GM19025 (cell line): ENCODE measurements at regions not wholly inside any gene's neighbourhood (a gene's known extent, or its start where the extent isn't known, plus 50 kb on each side); places are given as distances from the start of the nearest gene placed in this dataset.

Experiments used
- ATAC-seq: cut with Tn5 transposase; IDR thresholded peaks from one replicate; pipeline ENCODE4 v1.9.1; 2021; ENCODE audit warnings: mild to moderate bottlenecking, low read depth, moderate library complexity; ENCODE audit not compliant: unreplicated experiment

DNA sequence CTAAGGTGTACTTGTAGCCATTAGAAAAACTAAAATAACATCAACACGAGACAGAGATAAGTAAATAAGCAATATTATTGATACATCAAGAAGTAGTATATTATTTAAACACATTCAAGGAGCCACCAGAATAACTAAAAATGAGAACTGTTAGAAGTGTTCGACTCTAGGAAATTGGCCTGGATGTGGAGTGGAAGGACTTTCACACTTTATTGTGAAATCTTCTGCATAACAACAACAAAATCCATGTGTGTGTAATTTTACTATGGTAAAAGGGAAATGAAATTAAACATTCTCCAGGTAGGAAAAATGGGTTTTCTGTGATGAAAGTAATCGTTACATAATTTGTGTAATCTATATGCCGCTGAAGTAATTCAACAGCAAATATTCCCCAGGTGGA, 96.3 kb upstream of the RNF152 start:
- no peak for ATAC-seq

DNA sequence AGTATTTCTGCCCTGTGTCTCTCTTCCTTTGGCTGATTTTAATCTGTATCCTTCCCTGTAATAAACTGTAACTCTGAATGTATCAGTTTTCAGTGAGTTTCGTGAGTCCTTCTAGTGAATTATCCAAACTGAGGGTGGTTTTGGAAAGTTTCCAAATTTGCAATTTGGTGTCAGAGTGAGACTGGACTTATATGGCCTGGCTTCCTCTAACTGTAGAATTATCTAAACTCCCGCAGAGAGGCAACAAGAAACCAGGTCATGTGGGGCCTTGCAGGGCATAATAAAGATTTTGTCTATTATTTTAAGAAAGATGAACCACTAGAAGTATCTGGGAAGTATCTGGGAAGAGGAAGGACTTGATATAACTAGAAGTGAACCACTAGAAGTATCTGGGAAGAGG, 95.3 kb upstream of the RNF152 start:
- ATAC-seq = no peak

DNA sequence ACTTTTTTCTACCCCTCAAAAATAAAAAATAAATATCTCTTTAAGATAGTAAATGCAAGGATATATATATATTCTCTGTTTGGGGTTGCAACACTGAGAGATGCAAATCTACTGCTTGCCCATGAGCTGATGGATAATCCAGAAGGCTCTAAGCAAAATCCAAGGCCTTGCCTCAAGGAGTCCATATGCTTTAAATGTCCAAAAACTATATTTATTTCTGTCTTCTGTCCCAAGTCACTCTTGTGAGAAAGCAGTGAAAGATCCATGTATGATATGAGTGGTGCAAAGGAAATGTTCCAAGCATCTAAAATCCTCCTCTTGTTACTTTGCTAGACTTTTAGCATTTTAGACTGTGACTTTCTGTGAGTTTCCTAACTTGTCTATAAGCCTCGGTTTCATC, 92.9 kb upstream of the RNF152 start:
- ATAC-seq = no peak

DNA sequence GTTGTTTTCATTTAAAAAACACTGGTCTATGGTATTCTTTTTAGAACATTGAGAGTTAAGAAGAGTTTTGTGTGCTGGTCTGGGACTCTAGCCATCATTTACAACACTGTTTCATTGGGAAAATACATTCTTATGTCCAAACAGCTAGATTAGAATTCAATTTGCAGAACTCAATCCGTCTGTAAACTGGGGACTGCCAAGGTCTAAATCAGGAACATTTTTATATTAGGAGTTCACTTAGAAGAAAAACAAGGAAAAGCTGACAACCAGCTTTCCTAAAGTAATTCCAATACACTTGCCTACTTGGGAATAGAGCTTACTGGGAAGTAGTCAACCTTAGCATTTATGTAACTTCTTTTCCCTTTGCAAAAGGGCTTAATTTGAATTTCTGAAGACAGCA, 91.5 kb upstream of the RNF152 start:
- ATAC-seq = no peak

DNA sequence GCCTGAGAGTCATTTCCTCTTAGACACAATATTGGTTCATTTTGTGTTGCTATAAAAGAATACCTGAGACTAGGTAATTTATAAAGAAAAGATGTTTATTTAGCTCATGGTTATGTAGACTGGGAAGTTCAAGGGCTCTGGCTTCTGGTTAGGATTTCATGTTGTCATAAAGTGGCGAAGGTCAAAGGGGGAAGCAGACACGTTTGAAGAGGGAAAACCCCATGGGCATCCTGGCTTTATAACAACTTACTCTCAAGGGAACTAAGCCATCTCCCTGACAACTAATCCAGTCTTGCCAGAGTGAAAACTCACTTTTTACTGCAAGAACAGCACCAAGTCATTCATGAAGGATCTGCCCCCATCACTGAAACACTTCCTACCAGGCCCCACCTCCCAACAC, 89.7 kb upstream of the RNF152 start:
- ATAC-seq = no peak

DNA sequence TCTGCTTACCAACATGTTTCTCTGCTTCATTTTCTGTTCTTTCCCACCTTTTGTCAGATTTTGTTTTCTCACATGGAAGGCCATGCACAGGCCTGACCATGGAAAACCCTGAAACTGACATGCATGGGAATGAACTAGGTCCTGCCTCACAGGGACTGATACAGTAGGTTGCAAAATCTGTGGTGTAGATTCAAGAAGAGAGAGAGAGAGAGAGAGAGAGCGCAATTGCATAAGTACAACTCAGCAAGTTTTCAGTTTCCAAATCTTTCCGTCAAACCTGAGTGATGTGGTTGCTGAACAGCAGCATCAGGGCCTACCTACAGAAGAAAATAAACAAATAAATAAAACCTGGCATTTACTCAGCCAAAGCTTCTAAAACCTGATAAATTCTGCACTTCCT, 87.5 kb upstream of the RNF152 start:
- no peak for ATAC-seq

DNA sequence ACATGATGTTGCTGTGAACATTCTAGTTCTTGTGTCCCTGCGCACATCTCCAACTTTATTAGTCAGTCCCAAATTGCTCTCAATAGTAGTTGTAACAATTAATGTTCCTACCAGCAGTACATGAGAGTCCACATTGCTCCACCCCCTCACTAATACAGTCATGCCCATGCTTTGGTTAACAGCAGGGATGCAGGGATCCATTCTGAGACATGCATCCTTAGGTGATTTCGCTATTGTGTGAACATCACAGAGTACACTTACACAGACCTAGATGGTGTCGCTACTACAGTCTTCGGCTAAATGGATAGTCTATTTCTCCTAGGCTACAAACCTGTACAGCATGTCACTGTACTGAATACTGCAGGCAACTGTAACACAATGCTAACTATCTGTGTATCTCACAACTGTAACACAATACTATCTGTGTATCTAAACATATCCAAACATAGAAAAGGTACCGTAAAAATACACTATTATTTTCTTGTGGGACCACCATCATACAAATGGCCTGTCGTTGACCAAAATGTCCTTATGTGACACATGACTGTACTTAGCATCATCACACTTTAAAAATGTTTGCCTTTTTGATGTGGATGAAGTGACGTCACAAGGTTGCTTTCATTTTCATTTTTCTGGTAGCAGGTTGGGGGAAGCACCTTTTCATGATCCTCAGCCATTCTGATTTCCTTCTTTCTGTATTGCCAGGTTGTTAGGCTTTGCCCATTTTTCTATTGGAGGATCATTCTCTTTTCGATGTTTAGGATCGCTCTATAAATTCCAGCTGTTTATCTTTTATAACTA, 82.9 kb upstream of the RNF152 start:
- no peak for ATAC-seq

DNA sequence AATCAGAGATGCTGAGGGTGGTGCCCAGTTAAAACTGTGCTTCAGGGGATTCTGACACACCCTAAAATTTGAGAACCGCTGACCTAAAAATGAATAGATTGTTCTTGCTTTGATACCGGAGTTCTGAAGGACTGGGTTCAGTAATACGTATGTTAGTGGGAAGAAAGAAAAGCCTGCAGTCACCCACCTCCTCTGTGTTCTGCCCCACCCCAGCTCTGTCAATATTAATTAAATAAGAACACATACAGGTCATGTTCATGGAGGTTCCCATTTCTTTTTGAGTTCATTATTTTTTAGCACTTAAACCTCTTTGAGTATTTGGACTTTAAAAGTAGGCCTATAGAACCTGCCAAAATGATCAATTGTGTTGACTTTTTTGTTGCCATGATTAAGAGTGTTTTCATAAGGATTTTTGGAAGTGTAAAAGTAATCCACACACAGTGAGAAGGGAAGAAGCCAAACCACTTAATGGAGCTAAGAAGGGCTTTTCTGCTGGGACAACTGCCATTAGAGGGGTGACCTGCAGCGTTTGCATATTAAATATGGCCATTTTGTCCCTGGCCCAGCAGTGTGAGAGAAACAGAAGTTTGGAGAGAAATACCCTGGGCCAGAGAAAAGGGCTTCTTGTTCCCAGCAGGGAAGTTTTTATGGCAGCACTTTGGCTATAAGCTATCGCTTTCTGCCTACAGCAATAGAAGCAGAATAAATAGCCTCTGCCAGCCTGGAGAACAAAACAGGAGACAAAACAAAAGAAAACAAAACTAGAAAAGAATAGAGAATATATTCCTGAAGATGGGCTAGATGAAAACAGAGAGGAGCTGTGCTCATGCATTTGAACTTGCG, 80.7 kb upstream of the RNF152 start:
- ATAC-seq = no peak

DNA sequence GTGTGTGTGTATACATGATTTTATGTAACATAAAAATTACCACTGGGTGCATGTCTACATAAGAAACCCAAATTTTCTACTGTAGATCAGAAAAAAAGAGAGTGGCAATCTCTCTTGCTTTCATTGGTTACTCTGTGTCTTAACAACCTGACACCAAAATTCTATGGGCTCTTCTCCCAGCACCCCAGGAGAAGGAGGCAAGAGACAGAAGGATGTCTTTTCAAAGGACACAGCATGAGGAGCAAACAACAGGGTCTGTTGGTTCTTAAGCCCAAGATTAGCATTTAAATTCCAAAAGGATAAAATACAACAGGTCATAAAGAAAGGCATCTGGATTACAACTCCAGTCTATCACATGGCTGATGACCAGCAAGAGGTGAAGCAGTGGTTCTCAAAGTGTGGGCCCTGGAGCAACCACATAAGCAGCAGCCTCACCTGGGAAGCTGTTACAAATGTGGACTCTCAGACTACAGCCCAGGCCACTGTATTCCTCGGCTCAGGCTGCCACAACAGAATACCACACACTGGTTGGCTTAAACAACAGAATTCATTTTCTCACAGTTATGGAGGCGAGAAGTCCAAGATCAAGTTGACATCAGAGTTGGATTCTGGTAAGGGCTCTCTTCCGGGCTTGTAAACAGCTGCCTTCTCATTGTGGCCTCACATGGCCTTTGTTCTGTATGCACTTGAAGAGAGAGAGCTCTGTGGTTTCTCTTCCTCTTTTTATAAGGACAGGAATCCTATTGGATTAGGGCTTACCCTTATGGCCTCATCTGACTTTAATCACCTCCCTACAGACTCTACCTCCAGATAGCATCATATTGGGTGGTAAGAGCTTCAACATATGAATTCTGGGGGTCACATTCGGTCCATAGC, 79.8 kb upstream of the RNF152 start:
- ATAC-seq = peak; percentile 75

DNA sequence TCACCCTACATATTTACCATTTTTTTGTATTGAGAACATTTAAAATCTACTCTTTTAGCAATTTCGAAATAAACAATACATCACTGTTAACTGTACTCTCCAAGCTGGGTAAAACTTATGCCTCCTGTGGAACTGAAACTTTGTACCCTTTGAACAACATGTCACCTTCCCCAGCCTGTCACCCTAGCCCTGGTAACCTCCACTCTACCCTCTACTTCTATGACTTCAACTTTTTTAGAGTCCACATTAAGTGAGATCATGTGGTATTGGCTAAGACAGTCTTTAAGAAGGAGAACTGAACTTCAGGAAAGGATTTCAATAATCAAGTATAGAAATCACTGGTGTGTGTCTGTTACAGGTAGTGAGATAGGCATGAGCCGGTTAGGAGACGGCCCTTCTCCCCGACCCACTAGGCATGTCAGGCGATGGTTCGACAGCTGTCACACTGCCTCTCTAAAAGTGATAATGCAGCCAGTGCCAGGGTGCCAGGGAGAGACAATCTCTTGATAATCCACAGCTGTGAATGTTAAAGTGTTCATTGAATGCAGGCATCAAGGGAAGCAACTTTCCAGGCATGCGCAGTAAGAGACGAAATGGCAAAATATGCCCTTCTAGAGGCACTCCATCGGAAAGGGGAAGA, 74.6 kb upstream of the RNF152 start:
- no peak for ATAC-seq

DNA sequence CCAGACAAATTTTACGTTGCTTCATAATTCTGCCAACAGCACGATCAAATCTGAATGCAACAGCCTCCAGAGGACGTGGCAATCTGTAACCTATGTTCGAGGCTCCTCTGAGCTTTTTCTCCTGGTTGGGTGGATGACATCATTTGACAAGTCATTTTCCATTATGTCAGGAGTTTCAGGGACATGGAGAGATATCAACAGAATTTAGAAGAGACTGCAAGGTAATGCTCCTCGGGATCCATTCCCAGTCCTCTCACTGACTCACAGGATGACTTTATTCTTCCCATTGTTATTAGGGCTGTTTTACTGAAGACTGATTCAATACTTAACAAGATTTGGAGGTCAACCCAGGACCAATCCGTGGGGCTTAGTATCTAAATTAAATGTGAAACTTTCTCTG, 72.5 kb upstream of the RNF152 start:
- ATAC-seq = no peak

DNA sequence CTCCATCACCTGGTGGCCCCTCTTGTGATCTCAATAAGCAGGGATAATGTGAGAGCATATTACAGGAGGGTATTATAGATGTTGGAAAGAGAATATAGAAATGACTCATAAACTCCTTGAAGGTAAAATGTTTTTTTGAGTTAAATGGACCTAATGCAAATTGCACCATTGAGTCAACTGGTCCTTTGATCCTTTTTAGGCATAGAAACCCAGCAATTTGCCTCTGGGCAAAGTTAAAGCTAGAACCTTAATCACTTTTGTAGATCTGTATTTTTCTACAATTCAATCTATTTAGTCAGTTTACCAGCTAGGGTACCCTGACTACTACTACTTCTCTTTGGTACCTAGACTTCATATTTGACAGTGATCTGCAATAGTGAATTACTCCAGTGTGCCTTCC, 71.8 kb upstream of the RNF152 start:
- ATAC-seq = no peak

DNA sequence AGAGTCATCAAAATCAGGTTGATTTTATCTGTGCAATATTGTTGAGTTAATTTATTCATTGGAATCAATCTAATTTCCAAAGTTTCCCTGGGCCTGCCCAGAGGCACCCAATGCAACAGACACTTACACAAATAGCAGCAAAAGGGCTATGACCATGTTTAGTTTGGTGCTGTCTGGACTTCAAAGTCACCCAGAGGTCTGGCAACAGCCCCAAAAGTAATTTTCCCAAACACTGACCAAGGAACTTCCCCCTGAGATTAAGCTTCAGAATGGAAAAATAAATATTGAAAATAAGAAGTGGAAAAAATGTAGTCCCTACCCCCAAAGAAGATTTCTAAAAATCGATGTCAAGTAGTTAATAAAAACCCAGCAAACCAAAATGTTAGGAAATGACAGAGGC, 70.9 kb upstream of the RNF152 start:
- ATAC-seq = no peak

DNA sequence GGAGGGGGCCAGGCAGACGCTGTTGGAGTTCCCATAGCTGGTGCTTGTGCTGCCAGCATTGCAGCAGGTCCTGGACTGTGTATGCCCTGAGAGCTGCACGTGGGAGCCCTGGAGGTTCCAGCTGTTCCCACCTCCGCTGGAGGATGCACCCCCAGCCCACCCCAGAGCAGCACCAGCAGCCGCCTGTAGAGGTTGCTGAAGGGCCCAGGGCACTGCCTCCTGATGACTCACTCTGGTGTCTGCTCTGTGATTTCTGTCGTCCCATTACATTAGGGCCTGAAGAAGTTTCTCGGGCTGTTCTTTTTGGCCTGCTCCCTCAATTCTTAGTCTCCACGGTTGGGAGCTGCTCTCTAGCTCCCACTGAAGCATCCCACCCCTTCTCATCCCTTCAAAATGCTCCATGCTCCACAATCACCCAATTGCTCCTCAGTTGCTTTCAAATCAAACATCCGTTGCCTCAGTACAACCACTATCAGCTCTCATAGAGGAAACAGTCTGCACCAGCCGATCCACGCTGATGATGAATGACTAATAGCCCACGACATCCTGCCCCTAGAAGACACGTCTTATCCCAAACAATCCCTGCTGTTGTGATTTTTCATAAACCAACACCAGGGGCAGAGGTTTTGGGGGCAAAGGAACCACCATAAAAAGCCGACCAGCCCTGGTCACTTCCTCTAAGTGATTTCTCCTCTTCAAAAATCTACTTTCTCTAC, 65.2 kb upstream of the RNF152 start:
- ATAC-seq = no peak

DNA sequence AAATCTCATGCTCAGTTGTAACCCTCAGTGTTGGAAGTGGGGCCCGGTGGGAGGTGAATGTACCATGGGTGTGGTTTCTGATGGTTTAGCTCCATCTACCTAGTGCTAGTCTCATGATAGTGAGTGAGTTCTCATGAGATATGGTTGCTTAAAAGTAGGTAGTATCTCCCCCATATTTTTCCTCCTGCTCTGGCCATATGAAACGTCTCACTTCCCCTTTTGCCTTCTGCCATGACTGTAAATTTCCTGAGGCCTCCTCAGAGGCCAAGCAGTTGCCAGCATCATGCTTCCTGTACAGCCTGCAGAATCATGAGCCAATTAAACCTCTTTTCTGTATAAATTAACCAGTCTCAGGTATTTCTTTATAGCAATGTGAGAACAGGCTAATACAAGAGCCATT, 62.8 kb upstream of the RNF152 start:
- no peak for ATAC-seq

DNA sequence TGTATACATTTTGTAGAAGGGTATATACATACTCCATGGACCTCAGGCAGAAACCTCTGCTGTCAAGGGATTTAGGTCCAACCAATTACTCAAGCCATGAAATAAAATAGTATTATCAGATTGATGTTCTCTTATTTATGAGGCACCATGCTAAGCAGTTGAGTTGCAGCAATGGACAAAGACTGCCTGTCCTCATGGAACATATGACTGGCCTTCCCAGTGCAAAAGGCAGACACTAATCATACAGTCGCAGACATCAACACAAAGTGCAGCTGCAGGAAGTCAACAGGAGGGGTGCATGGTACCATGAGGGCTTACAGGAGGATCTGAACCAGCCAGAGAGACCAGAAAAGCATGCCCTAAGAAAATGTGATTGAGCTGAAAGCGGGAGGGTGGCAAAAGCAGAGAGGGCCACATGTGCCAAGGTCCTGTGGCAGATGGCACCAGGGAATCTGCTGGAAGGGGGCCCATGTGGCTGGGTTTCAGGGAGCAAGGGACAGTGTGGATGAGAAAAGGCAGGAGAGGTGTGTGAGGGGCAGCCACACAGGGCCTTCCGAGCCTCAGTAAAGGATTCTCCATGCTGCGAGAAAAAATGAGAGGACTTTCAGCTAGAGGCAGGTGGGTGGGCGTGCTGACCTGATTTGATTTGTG, 61.4 kb upstream of the RNF152 start:
- ATAC-seq = no peak

DNA sequence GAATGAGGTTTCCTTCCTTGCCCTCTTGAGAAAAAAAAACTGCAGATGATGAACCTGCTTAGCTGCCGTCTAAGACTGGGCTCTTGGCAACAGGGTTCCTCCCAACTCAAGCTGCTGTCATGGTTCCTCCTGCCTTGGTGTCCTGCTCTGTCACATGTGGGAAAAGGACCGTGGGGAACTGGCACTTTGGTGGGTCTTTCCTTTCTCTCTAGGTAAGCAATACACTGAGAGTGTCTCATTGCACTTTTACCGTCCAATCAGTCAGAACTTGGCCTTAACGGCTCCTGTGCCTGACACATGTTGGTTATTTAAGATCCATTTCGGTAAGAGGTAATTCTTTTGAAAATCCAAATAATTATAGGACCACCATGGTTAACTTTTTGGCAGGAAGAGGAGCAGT, 60.8 kb upstream of the RNF152 start:
- ATAC-seq = no peak

DNA sequence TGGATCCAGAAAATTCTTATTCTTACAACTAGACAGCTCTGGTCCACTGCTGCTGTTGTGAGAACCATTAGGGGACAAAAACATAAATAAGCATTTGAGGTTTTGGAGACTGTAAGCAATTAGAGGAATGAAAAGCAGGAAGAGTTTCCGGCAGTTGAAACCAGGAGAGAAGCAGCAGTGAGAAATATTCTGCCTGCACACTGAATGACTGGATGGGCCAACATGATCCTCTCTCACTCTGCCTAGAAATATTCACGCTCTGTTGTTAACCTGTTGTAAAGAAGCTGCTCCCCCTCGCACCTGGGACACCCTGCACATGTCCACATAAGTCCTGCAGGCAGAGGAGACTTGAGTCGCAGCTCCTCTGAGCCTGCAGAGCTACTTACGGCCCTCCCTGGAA, 60.4 kb upstream of the RNF152 start:
- ATAC-seq = no peak

DNA sequence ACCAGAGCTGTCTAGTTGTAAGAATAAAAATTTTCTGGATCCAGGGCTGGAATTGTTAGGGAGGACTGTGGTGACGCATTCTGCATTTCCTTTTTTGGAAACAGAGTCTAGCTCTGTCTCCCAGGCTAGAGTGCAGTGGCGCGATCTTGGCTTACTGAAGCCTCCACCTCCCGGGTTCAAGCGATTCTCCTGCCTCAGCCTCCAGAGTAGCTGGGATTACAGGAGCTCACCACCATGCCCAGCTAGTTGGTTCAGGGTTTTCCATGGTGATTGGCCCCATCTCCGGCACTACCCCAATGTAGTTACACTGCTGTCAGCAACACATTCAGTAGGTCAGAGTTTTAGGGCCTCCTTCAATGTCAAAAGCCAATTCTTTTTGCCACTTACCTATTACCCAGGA, 58.6 kb upstream of the RNF152 start:
- no peak for ATAC-seq
